Body of pancreas (tissue), 4 donors: ENCODE measurements at regions not wholly inside any gene's neighbourhood (a gene's known extent, or its start where the extent isn't known, plus 50 kb on each side); places are given as distances from the start of the nearest gene placed in this dataset.

Experiments
- POLR2A ChIP-seq, 3 donors: fragments of 450-650 bp; IDR thresholded peaks; one replicate each; pipeline ENCODE4 v1.6.1; 2016; ENCODE audit warnings: antibody characterized with exemption in 3 of 3, mild to moderate bottlenecking in 2 of 3
- TF ChIP-seq, protein P1 (sequence below), 7 experiments: fragments of 450-650 bp in 4 of 7; fragments of 200-600 bp in 3 of 7; sonication (generic) in 3 of 7; IDR thresholded peaks; one replicate each; pipeline ENCODE4 v1.5.1; 2016 to 2019; ENCODE audit warnings: antibody characterized with exemption in 7 of 7

DNA sequence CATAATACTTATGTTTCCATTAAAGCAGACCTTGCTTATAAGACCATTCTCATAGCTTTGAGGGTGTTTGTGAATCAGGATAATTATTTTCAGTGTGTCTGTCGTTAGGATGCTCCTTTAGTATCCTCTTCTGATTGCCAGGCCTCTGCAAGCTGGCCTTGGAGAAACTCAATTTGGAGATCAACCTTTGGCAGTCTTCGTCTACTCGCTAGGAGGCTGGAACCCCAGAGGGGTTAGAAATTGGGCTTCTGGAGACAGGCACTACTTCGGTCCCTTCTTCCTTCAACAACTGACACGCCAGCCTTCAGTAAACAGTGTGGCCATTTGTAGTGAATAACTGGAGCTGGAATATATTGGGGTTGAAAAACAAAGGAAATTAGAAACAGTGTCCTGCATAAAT is 100.8 kb upstream of the CITED2 start:
- TF ChIP-seq, protein P1, sequence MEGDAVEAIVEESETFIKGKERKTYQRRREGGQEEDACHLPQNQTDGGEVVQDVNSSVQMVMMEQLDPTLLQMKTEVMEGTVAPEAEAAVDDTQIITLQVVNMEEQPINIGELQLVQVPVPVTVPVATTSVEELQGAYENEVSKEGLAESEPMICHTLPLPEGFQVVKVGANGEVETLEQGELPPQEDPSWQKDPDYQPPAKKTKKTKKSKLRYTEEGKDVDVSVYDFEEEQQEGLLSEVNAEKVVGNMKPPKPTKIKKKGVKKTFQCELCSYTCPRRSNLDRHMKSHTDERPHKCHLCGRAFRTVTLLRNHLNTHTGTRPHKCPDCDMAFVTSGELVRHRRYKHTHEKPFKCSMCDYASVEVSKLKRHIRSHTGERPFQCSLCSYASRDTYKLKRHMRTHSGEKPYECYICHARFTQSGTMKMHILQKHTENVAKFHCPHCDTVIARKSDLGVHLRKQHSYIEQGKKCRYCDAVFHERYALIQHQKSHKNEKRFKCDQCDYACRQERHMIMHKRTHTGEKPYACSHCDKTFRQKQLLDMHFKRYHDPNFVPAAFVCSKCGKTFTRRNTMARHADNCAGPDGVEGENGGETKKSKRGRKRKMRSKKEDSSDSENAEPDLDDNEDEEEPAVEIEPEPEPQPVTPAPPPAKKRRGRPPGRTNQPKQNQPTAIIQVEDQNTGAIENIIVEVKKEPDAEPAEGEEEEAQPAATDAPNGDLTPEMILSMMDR (IDR thresholded peaks at IDR 0.05): no peak
- no peak for TF ChIP-seq POLR2A (IDR thresholded peaks at IDR 0.05)
